ENCODE measurements at regions not wholly inside any gene's neighbourhood (a gene's known extent, or its start where the extent isn't known, plus 50 kb on each side); places are given as distances from the start of the nearest gene placed in this dataset.
"Not testable (repeated sequence)": the region's sequence is repeated elsewhere in the genome, so short reads cannot be mapped to it uniquely, and the experiment has no call there.

- Histone ChIP-seq H3K4me1 (ENCODE audit: control insufficient read depth, insufficient read depth, low read length) (no peaks in the 10 kb centered on the region), H3K9me3 (ENCODE audit: control insufficient read depth, insufficient read depth, low read depth, low read length) (no peaks in the 10 kb centered on the region), H3K36me3 (ENCODE audit: control insufficient read depth in 2 of 2, insufficient read depth in 1 of 2, low read length in 2 of 2) (no peaks in the 10 kb centered on the region), H3K4me3 (ENCODE audit: low read depth, low read length) (no peak overlapping the region), H3K27ac (ENCODE audit: extremely low read depth, low read depth, low read length) (no peak overlapping the region)
- TF ChIP-seq ZNF133 (tag by site-specific recombination; IDR thresholded peaks at IDR 0.05) (no peak), FEZF1 (tag by site-specific recombination; IDR thresholded peaks at IDR 0.05) (no peak), ZNF544 (tag by site-specific recombination; IDR thresholded peaks at IDR 0.05) (no peak), KLF16 (tag by site-specific recombination; IDR thresholded peaks at IDR 0.05) (no peak), ZSCAN5A (tag by site-specific recombination; IDR thresholded peaks at IDR 0.05) (no peak), ZNF433 (tag by site-specific recombination; IDR thresholded peaks at IDR 0.05; ENCODE audit: low read depth) (no peak), ZNF654 (tag by site-specific recombination; IDR thresholded peaks at IDR 0.05; ENCODE audit: low read depth) (peak; percentile 48)
- ChIA-PET POLR2A (interaction anchor here (1.0 kb wide), 1 partner anchor 111 kb away, joined by 4 read pairs; no protein-coding TSS in a partner anchor), CTCF (interaction anchor here (0.5 to 2.7 kb wide), 48 partner anchors 9 to 1688 kb away, joined by 3 to 51 read pairs (median 4); no protein-coding TSS in a partner anchor)
Observed at GRCh38 chr10:63977329-63977923, 456.2 kb downstream of the REEP3 start.

DNA sequence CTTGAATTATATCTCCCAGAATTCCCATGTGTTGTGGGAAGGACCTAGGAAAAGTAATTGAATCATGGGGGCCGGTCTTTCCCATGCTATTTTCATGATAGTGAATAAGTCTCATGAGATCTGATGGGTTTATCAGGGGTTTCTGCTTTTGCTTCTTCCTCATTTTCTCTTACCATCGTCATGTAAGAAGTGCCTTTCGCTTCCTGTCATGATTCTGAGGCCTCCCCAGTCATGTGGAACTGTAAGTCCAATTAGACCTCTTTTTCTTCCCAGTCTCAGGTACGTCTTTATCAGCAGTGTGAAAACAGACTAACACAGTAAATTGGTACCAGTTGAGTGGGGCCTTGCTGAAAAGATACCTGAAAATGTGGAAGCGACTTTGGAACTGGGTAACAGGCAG is 459.7 kb downstream of the REEP3 start:
- POLR2A ChIA-PET; H3K36me3 ChIP-seq (ENCODE audit: control insufficient read depth in 2 of 2, insufficient read depth in 1 of 2, low read length in 2 of 2); H3K4me1 ChIP-seq (ENCODE audit: control insufficient read depth, insufficient read depth, low read length); H3K9me3 ChIP-seq (ENCODE audit: control insufficient read depth, insufficient read depth, low read depth, low read length); H3K4me3 ChIP-seq (ENCODE audit: low read depth, low read length); H3K27ac ChIP-seq (ENCODE audit: extremely low read depth, low read depth, low read length); CTCF ChIA-PET: not testable (repeated sequence)

- H3K36me3 ChIP-seq (ENCODE audit: control insufficient read depth in 2 of 2, insufficient read depth in 1 of 2, low read length in 2 of 2); H3K9me3 ChIP-seq (ENCODE audit: control insufficient read depth, insufficient read depth, low read depth, low read length); H3K27ac ChIP-seq (ENCODE audit: extremely low read depth, low read depth, low read length); POLR2A ChIA-PET; H3K4me1 ChIP-seq (ENCODE audit: control insufficient read depth, insufficient read depth, low read length); H3K4me3 ChIP-seq (ENCODE audit: low read depth, low read length): not testable (repeated sequence)
- CTCF ChIA-PET, result interaction anchor here (3.8 kb wide), 1 partner anchor 118 kb away, joined by 10 read pairs; no protein-coding TSS in a partner anchor
Observed at GRCh38 chr10:63984061-63984460, 462.9 kb downstream of the REEP3 start.

GRCh38 chr10:63986536-63986935 is 465.3 kb downstream of the REEP3 start:
- CTCF ChIA-PET, result interaction anchor here (0.6 to 3.8 kb wide), 4 partner anchors 9 to 120 kb away, joined by 3 to 10 read pairs (median 4); no protein-coding TSS in a partner anchor
- Histone ChIP-seq H3K4me1 (ENCODE audit: control insufficient read depth, insufficient read depth, low read length) (no peaks in the 10 kb centered on the region), H3K9me3 (ENCODE audit: control insufficient read depth, insufficient read depth, low read depth, low read length) (no peaks in the 10 kb centered on the region), H3K27ac (ENCODE audit: extremely low read depth, low read depth, low read length) (no peak overlapping the region), H3K4me3 (ENCODE audit: low read depth, low read length) (no peak overlapping the region), H3K36me3 (ENCODE audit: control insufficient read depth in 2 of 2, insufficient read depth in 1 of 2, low read length in 2 of 2) (no peaks in the 10 kb centered on the region)
- POLR2A ChIA-PET, result no interaction called here
- no peak for TF ChIP-seq TSHZ1 (tag by site-specific recombination; IDR thresholded peaks at IDR 0.05; ENCODE audit: borderline replicate concordance)
- TF ChIP-seq TRIM28 (IDR thresholded peaks at IDR 0.05; ENCODE audit: borderline replicate concordance, low read length), result no peak
- TF ChIP-seq ZNF777 (tag by site-specific recombination; IDR thresholded peaks at IDR 0.05; ENCODE audit: borderline replicate concordance), result no peak
- TF ChIP-seq PRDM2 (tag by site-specific recombination; IDR thresholded peaks at IDR 0.05; ENCODE audit: borderline replicate concordance), result no peak
- TF ChIP-seq ZNF626 (tag by site-specific recombination; IDR thresholded peaks at IDR 0.05), result no peak
- TF ChIP-seq ZNF830 (tag by site-specific recombination; IDR thresholded peaks at IDR 0.05; ENCODE audit: low read depth), result no peak
- TF ChIP-seq, protein P1, sequence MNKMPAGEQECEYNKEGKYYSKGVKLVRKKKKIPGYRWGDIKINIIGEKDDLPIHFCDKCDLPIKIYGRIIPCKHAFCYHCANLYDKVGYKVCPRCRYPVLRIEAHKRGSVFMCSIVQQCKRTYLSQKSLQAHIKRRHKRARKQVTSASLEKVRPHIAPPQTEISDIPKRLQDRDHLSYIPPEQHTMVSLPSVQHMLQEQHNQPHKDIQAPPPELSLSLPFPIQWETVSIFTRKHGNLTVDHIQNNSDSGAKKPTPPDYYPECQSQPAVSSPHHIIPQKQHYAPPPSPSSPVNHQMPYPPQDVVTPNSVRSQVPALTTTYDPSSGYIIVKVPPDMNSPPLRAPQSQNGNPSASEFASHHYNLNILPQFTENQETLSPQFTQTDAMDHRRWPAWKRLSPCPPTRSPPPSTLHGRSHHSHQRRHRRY (tag by site-specific recombination; IDR thresholded peaks at IDR 0.05), result no peak
